Upper lobe of right lung (tissue), 1 donor: ENCODE measurements at regions not wholly inside any gene's neighbourhood (a gene's known extent, or its start where the extent isn't known, plus 50 kb on each side); places are given as distances from the start of the nearest gene placed in this dataset.
"Not testable (repeated sequence)": the region's sequence is repeated elsewhere in the genome, so short reads cannot be mapped to it uniquely, and the experiment has no call there.

Experiments used
- ATAC-seq: fragments of 200-7000 bp; cut with Tn5 transposase; one replicate; pipeline ENCODE4 v1.9.1; 2020; ENCODE audit warnings: mild to moderate bottlenecking, moderate library complexity
- DNase-seq: peaks from one replicate; pipeline ENCODE4 v3.0.0-alpha.2; 2020
- H3K27ac ChIP-seq: fragments of 200-600 bp; one replicate; pipeline ENCODE4 v1.8.0; 2022
- H3K27me3 ChIP-seq: fragments of 200-600 bp; one replicate; pipeline ENCODE4 v1.8.0; 2022; ENCODE audit warnings: mild to moderate bottlenecking
- H3K36me3 ChIP-seq: fragments of 200-600 bp; one replicate; pipeline ENCODE4 v1.8.0; 2022
- H3K4me1 ChIP-seq: fragments of 200-600 bp; one replicate; pipeline ENCODE4 v1.8.0; 2022
- H3K4me3 ChIP-seq: fragments of 200-600 bp; one replicate; pipeline ENCODE4 v1.8.0; 2022; ENCODE audit warnings: mild to moderate bottlenecking
- H3K9me3 ChIP-seq: fragments of 200-600 bp; one replicate; pipeline ENCODE4 v1.8.0; 2022
- CTCF ChIP-seq: fragments of 200-600 bp; IDR thresholded peaks from one replicate; pipeline ENCODE4 v1.8.0; 2022; ENCODE audit warnings: antibody characterized with exemption
- intact Hi-C: fragments of 100-400 bp; cut with DNase I; formaldehyde crosslinking; loops from one replicate; pipeline ENCODE4 v1.11.0; 2022
- donor health status: DM: no; HTN: yes; CAD: no; lungs with severe emphysema.

- no peaks in the 10 kb centered on the region for H3K36me3 ChIP-seq
- no peak for TF ChIP-seq CTCF
- H3K4me1 ChIP-seq, result no peaks in the 10 kb centered on the region
- intact Hi-C loops, result no loop called here
- DNase-seq (no peak), ATAC-seq (no peak)
- no peak overlapping the region for H3K4me3 ChIP-seq
- no peak overlapping the region for H3K27ac ChIP-seq
- no peaks in the 10 kb centered on the region for H3K9me3 ChIP-seq
- H3K27me3 ChIP-seq, result no peaks in the 10 kb centered on the region
Measured at GRCh38 chr13:63288576-63288975, 1872.9 kb upstream of the PCDH20 start.

DNA sequence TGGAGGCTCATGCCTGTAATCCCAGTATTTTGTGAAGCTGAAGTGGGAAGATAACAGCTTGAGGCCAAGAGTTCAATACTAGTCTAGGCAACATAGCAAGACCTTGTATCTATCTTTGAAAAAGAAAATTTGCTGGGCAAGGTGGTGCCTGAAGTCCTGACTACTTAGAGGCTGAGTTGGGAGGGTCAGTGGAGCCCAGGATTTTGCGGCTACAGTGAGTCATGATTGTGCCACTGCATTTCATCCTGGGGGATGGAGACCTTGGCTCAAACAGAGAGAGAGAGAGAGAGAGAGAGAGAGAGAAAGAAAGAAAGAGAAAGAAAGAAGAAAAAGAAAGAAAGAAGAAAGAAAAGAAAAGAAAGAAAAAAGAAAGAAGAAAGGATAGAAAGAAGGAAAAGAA is 1872.3 kb upstream of the PCDH20 start:
- H3K36me3 ChIP-seq, result no peaks in the 10 kb centered on the region
- no peak overlapping the region for H3K27ac ChIP-seq
- ATAC-seq (no peak), DNase-seq (no peak)
- TF ChIP-seq CTCF, result no peak
- intact Hi-C loops, result no loop called here
- H3K4me3 ChIP-seq, result no peak overlapping the region
- H3K4me1 ChIP-seq, result no peaks in the 10 kb centered on the region
- H3K27me3 ChIP-seq, result no peaks in the 10 kb centered on the region
- H3K9me3 ChIP-seq, result no peaks in the 10 kb centered on the region

DNA sequence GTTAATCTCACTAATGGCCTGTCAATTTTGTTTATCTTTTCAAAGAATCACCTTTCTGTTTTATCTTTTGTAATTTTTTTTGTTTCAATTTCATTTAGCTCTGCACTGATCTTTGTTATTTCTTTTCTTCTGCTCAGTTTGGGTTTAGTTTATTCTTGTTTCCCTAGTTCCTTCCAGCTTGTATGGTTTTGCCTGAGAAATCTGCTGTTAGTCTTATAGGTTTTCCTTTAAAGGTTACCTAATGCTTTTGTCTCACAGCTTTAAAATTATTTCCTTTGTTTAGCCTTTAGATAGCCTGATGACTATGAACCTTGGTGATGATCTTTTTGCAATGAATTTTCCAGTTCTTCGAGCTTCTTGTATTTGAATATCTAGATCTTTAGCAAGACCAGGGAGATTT is 1869.8 kb upstream of the PCDH20 start:
- DNase-seq (no peak), ATAC-seq (no peak)
- no peaks in the 10 kb centered on the region for H3K36me3 ChIP-seq
- H3K9me3 ChIP-seq, result no peaks in the 10 kb centered on the region
- H3K4me1 ChIP-seq, result no peaks in the 10 kb centered on the region
- no peak for TF ChIP-seq CTCF
- no peaks in the 10 kb centered on the region for H3K27me3 ChIP-seq
- intact Hi-C loops, result no loop called here
- no peak overlapping the region for H3K4me3 ChIP-seq
- no peak overlapping the region for H3K27ac ChIP-seq

- Histone ChIP-seq H3K4me1 (no peaks in the 10 kb centered on the region), H3K4me3 (no peak overlapping the region), H3K36me3 (no peaks in the 10 kb centered on the region), H3K27me3 (no peaks in the 10 kb centered on the region), H3K9me3 (no peaks in the 10 kb centered on the region), H3K27ac (no peak overlapping the region)
- ATAC-seq (no peak), DNase-seq (no peak)
- intact Hi-C loops, result no loop called here
- TF ChIP-seq CTCF, result no peak
Measured at GRCh38 chr13:63279136-63279535, 1863.5 kb upstream of the PCDH20 start.

GRCh38 chr13:63274772-63275171 is 1859.1 kb upstream of the PCDH20 start:
- ATAC-seq (no peak), DNase-seq (no peak)
- H3K9me3 ChIP-seq, result no peaks in the 10 kb centered on the region
- intact Hi-C loops, result no loop called here
- TF ChIP-seq CTCF, result no peak
- no peaks in the 10 kb centered on the region for H3K4me1 ChIP-seq
- no peaks in the 10 kb centered on the region for H3K36me3 ChIP-seq
- no peak overlapping the region for H3K27ac ChIP-seq
- no peak overlapping the region for H3K4me3 ChIP-seq
- H3K27me3 ChIP-seq, result no peaks in the 10 kb centered on the region

GRCh38 chr13:63249411-63250187 is 1834.0 kb upstream of the PCDH20 start:
- Histone ChIP-seq H3K27me3 (no peaks in the 10 kb centered on the region), H3K27ac (no peak overlapping the region), H3K4me1 (no peaks in the 10 kb centered on the region), H3K9me3 (no peaks in the 10 kb centered on the region), H3K4me3 (no peak overlapping the region), H3K36me3 (no peaks in the 10 kb centered on the region)
- TF ChIP-seq CTCF, result no peak
- intact Hi-C loops, result no loop called here
- no peak for ATAC-seq
- DNase-seq, result no peak

DNA sequence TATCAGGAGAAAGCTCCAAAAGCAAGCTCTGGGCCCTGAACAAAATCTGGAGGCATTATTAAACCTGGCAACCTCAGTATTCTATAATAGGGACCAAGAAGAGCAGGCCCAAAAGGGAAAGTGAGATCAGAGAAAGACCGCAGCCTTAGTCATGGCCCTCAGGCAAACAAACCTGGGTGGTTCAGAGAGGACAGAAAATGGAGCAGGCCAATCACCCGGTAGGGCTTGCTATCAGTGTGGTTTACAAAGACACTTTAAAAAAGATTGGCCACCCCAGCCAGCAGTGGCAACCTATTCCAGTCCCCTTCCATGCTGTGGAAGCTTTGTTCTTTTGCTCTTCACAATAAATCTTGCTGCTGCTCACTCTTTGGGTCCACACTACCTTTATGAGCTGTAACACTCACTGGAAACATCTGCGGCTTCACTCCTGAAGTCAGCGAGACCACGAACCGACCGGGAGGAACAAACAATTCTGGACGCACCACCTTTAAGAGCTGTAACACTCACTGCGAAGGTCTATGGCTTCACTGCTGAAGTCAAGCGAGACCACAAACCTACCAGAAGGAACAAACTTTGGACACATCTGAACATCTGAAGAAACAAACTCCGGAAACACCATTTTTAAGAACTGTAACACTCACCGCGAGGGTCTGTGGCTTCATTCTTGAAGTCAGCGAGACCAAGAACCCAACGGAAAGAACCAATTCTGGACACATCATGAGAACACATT is 1821.2 kb upstream of the PCDH20 start:
- ATAC-seq, H3K36me3 ChIP-seq, H3K4me1 ChIP-seq, H3K9me3 ChIP-seq, H3K4me3 ChIP-seq, H3K27me3 ChIP-seq, DNase-seq, H3K27ac ChIP-seq, intact Hi-C loops: not testable (repeated sequence)

DNA sequence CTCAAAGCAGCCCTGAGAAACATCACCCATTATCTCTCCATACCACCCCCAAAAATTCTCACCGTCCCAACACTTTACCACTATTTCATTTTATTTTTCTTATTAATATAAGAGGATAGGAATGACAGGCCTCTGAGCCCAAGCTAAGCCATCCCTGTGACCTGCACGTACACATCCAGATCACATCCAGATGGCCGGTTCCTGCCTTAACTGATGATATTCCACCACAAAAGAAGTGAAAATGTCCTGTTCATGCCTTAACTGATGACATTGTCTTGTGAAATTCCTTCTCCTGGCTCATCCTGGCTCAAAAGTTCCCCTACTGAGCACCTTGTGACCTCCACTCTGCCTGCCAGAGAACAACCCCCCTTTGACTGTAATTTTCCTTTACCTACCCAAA is 1802.9 kb upstream of the PCDH20 start:
- intact Hi-C loops, ATAC-seq: not testable (repeated sequence)

More for the DNA sequence above, 1802.9 kb upstream of the PCDH20 start:
- H3K36me3 ChIP-seq, DNase-seq, H3K27me3 ChIP-seq, H3K27ac ChIP-seq, H3K4me1 ChIP-seq, H3K4me3 ChIP-seq, H3K9me3 ChIP-seq: not testable (repeated sequence)
